Lower leg skin (tissue), 3 donors: ENCODE measurements at regions not wholly inside any gene's neighbourhood (a gene's known extent, or its start where the extent isn't known, plus 50 kb on each side); places are given as distances from the start of the nearest gene placed in this dataset.

ENCODE experiments used
- POLR2A ChIP-seq, 2 donors: fragments of 450-650 bp; IDR thresholded peaks; one replicate each; pipeline ENCODE4 v1.6.1; 2016 to 2017; ENCODE audit warnings: antibody characterized with exemption in 2 of 2, mild to moderate bottlenecking in 1 of 2, moderate library complexity in 1 of 2
- TF ChIP-seq, protein P1 (sequence below), 3 donors: fragments of 450-650 bp; IDR thresholded peaks; one replicate each; pipeline ENCODE4 v1.5.1; 2016; ENCODE audit warnings: antibody characterized with exemption in 3 of 3, mild to moderate bottlenecking in 3 of 3, moderate library complexity in 2 of 3

- TF ChIP-seq, protein P1, sequence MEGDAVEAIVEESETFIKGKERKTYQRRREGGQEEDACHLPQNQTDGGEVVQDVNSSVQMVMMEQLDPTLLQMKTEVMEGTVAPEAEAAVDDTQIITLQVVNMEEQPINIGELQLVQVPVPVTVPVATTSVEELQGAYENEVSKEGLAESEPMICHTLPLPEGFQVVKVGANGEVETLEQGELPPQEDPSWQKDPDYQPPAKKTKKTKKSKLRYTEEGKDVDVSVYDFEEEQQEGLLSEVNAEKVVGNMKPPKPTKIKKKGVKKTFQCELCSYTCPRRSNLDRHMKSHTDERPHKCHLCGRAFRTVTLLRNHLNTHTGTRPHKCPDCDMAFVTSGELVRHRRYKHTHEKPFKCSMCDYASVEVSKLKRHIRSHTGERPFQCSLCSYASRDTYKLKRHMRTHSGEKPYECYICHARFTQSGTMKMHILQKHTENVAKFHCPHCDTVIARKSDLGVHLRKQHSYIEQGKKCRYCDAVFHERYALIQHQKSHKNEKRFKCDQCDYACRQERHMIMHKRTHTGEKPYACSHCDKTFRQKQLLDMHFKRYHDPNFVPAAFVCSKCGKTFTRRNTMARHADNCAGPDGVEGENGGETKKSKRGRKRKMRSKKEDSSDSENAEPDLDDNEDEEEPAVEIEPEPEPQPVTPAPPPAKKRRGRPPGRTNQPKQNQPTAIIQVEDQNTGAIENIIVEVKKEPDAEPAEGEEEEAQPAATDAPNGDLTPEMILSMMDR (IDR thresholded peaks at IDR 0.05): no peak
- no peak for TF ChIP-seq POLR2A (IDR thresholded peaks at IDR 0.05)
Measured at GRCh38 chr1:68723791-68724190, 226.9 kb upstream of the DEPDC1 start.
